Central memory CD8-positive, alpha-beta T cell (primary cell): ENCODE measurements at regions not wholly inside any gene's neighbourhood (a gene's known extent, or its start where the extent isn't known, plus 50 kb on each side); places are given as distances from the start of the nearest gene placed in this dataset.
"Not testable (repeated sequence)": the region's sequence is repeated elsewhere in the genome, so short reads cannot be mapped to it uniquely, and the experiment has no call there.

Experiments used
- ATAC-seq: fragments of 150-1000 bp; cut with Tn5 transposase; replicated peaks from 2 replicates; pipeline ENCODE4 v1.10.0; 2022; ENCODE audit warnings: mild to moderate bottlenecking, moderate FRiP score, moderate number of reproducible peaks; ENCODE audit not compliant: poor library complexity, severe bottlenecking; ENCODE audit errors: extremely low read depth
- DNase-seq, 2 donors: peaks; one replicate each; pipeline ENCODE4 v3.0.0; 2021; ENCODE audit warnings: low spot score in 2 of 2
- H3K27ac Mint-ChIP-seq: one replicate; pipeline ENCODE4 v1.8.0; 2022; ENCODE audit warnings: low read depth, mild to moderate bottlenecking, moderate library complexity, mixed read lengths
- H3K27me3 Mint-ChIP-seq: one replicate; pipeline ENCODE4 v1.8.0; 2022; ENCODE audit warnings: mixed read lengths
- H3K36me3 Mint-ChIP-seq: one replicate; pipeline ENCODE4 v1.8.0; 2022; ENCODE audit warnings: mild to moderate bottlenecking, moderate library complexity, mixed read lengths; ENCODE audit not compliant: insufficient read depth
- H3K4me1 Mint-ChIP-seq: one replicate; pipeline ENCODE4 v1.8.0; 2022; ENCODE audit warnings: mixed read lengths
- H3K4me3 Mint-ChIP-seq: one replicate; pipeline ENCODE4 v1.8.0; 2022; ENCODE audit warnings: mild to moderate bottlenecking, moderate library complexity, mixed read lengths
- H3K9me3 Mint-ChIP-seq: one replicate; pipeline ENCODE4 v1.8.0; 2022; ENCODE audit warnings: mixed read lengths

GRCh38 chr15:62904041-62904910 is 138.3 kb upstream of the TPM1 start:
- Mint-ChIP-seq H3K27ac (no peak overlapping the region), H3K4me3 (no peak overlapping the region), H3K9me3 (no peaks in the 10 kb centered on the region), H3K4me1 (no peaks in the 10 kb centered on the region), H3K27me3 (no peaks in the 10 kb centered on the region), H3K36me3 (no peaks in the 10 kb centered on the region)
- no peak for DNase-seq
- no peak for ATAC-seq

GRCh38 chr15:62906627-62907026 is 135.9 kb upstream of the TPM1 start:
- Mint-ChIP-seq H3K4me3 (no peak overlapping the region), H3K4me1 (no peaks in the 10 kb centered on the region), H3K27me3 (peaks cover 15% of the 10 kb centered on the region), H3K9me3 (no peaks in the 10 kb centered on the region), H3K36me3 (no peaks in the 10 kb centered on the region), H3K27ac (no peak overlapping the region)
- no peak for DNase-seq
- ATAC-seq, result no peak

- Mint-ChIP-seq H3K4me3 (no peak overlapping the region), H3K27me3 (peaks cover 18% of the 10 kb centered on the region), H3K9me3 (no peaks in the 10 kb centered on the region), H3K36me3 (no peaks in the 10 kb centered on the region), H3K27ac (no peak overlapping the region), H3K4me1 (no peaks in the 10 kb centered on the region)
- ATAC-seq (no peak), DNase-seq (no peak)
Observed at GRCh38 chr15:62907275-62907674, 135.3 kb upstream of the TPM1 start.

GRCh38 chr15:62908341-62908740 is 134.2 kb upstream of the TPM1 start:
- not testable (repeated sequence) for H3K9me3 Mint-ChIP-seq, H3K36me3 Mint-ChIP-seq, DNase-seq, H3K4me1 Mint-ChIP-seq, H3K4me3 Mint-ChIP-seq, ATAC-seq, H3K27ac Mint-ChIP-seq
- H3K27me3 Mint-ChIP-seq, result peaks cover 27% of the 10 kb centered on the region

- H3K4me3 Mint-ChIP-seq, result no peak overlapping the region
- H3K27me3 Mint-ChIP-seq, result peaks cover 33% of the 10 kb centered on the region
- no peak overlapping the region for H3K27ac Mint-ChIP-seq
- no peaks in the 10 kb centered on the region for H3K36me3 Mint-ChIP-seq
- no peak for ATAC-seq
- no peaks in the 10 kb centered on the region for H3K9me3 Mint-ChIP-seq
- DNase-seq, result no peak
- H3K4me1 Mint-ChIP-seq, result no peaks in the 10 kb centered on the region
Observed at GRCh38 chr15:62909257-62909656, 133.3 kb upstream of the TPM1 start.

GRCh38 chr15:62912282-62912681 is 130.3 kb upstream of the TPM1 start:
- Mint-ChIP-seq H3K27me3 (peaks cover 55% of the 10 kb centered on the region), H3K4me3 (no peak overlapping the region), H3K4me1 (no peaks in the 10 kb centered on the region), H3K36me3 (no peaks in the 10 kb centered on the region), H3K9me3 (no peaks in the 10 kb centered on the region), H3K27ac (no peak overlapping the region)
- DNase-seq, result no peak
- ATAC-seq, result no peak

GRCh38 chr15:62912808-62913207 is 129.7 kb upstream of the TPM1 start:
- DNase-seq, result no peak
- Mint-ChIP-seq H3K4me1 (no peaks in the 10 kb centered on the region), H3K36me3 (no peaks in the 10 kb centered on the region), H3K4me3 (no peak overlapping the region), H3K9me3 (no peaks in the 10 kb centered on the region), H3K27ac (no peak overlapping the region), H3K27me3 (peaks cover 61% of the 10 kb centered on the region)
- ATAC-seq, result no peak

- Mint-ChIP-seq H3K4me3 (no peak overlapping the region), H3K4me1 (no peaks in the 10 kb centered on the region), H3K36me3 (no peaks in the 10 kb centered on the region), H3K27me3 (peaks cover 65% of the 10 kb centered on the region), H3K9me3 (no peaks in the 10 kb centered on the region), H3K27ac (no peak overlapping the region)
- ATAC-seq (no peak), DNase-seq (no peak)
Observed at GRCh38 chr15:62913246-62913645, 129.3 kb upstream of the TPM1 start.

- Mint-ChIP-seq H3K4me1 (no peaks in the 10 kb centered on the region), H3K4me3 (no peak overlapping the region), H3K27me3 (peaks cover 76% of the 10 kb centered on the region), H3K9me3 (no peaks in the 10 kb centered on the region), H3K27ac (no peak overlapping the region), H3K36me3 (no peaks in the 10 kb centered on the region)
- no peak for ATAC-seq
- no peak for DNase-seq
Observed at GRCh38 chr15:62914461-62915079, 128.0 kb upstream of the TPM1 start.

- ATAC-seq (no peak), DNase-seq (no peak)
- Mint-ChIP-seq H3K27ac (no peak overlapping the region), H3K27me3 (peaks cover 49% of the 10 kb centered on the region), H3K9me3 (no peaks in the 10 kb centered on the region), H3K4me1 (no peaks in the 10 kb centered on the region), H3K4me3 (no peak overlapping the region), H3K36me3 (peaks cover 2% of the 10 kb centered on the region)
Observed at GRCh38 chr15:62920682-62921502, 121.7 kb upstream of the TPM1 start.

- H3K27ac Mint-ChIP-seq, result no peak overlapping the region
- peaks cover 2% of the 10 kb centered on the region for H3K36me3 Mint-ChIP-seq
- H3K9me3 Mint-ChIP-seq, result no peaks in the 10 kb centered on the region
- H3K27me3 Mint-ChIP-seq, result peaks cover 49% of the 10 kb centered on the region
- DNase-seq, result no peak
- H3K4me3 Mint-ChIP-seq, result no peak overlapping the region
- H3K4me1 Mint-ChIP-seq, result no peaks in the 10 kb centered on the region
- ATAC-seq, result no peak
Observed at GRCh38 chr15:62922514-62922913, 120.0 kb upstream of the TPM1 start.

GRCh38 chr15:62925875-62926274 is 116.7 kb upstream of the TPM1 start:
- peaks cover 20% of the 10 kb centered on the region for H3K27me3 Mint-ChIP-seq

More at GRCh38 chr15:62925875-62926274, 116.7 kb upstream of the TPM1 start:
- ATAC-seq (no peak), DNase-seq (no peak)
- H3K9me3 Mint-ChIP-seq, result no peaks in the 10 kb centered on the region
- H3K4me1 Mint-ChIP-seq, result no peaks in the 10 kb centered on the region
- peaks cover 2% of the 10 kb centered on the region for H3K36me3 Mint-ChIP-seq
- H3K4me3 Mint-ChIP-seq, result no peak overlapping the region
- no peak overlapping the region for H3K27ac Mint-ChIP-seq
